ENCODE measurements at regions not wholly inside any gene's neighbourhood (a gene's known extent, or its start where the extent isn't known, plus 50 kb on each side); places are given as distances from the start of the nearest gene placed in this dataset.

DNA sequence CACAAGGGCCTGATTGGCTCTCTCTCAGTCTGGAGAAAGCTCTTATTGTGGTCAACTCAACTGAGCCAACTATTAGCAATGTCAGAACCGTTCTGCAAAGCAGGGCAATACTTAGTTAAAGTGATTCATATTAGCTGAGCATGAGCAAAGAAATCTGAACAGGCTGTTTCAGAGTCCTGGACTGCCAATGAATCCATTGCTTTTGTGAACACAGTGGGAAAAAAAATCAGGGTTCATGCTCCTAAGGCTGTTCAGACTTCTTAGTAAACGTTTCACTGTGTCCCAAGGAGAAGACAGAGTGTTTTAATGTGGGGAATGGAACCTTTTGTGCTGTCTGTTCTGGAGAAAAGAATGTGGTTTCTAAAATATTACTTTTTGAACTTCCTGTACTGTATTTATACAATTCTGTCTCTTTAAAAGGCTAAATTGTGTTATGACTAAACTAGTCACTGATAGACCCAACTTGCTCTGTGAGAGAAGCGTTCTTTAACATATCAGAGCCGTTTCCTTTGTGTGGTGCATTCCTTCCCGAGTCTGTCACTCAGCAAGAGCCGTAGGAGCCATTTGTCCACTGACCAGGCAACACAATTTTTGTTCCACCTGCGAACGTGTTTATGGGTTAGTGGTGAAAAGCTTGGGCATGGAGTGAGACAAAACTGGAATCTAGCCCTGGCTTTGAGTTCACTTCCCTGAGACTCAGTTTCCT is 366.1 kb downstream of the FBXO8 start:
- DNase-seq: no peak

DNA sequence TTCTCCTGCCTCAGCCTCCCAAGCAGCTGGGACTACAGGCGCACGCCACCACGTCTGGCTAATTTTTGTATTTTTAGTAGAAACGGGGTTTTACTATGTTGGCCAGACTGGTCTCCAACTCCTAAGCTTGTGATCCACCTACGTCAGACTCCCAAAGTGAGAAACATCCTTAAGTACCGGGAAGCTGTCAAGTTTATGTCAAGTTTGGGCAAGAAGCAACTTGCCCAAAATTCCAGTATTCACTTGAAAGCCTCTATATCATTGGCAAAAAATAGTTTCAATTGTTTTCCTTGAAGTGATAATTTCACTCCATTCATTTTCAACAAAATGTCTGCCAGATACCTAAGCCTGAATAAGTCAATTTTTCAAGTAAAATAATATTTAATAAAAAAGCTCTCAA is 370.0 kb downstream of the FBXO8 start:
- no peak for DNase-seq

DNA sequence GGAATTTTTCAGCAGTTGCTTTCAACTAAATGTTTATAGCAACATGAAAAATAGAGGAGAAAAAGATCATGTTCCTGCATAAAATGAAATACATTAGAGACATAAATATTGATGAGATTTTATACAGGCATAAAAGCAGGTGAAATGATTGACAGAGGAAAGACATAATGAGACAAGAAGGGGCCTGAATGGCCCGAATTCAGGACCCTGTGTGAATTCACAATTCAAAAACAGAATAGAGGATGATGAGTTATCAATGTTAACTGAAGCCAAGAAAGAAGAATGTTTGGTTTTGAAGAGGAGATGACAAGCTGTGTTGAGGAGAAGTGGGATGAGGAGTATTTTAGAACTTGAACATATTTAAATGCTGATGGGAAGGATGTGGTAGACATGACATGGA is 371.1 kb downstream of the FBXO8 start:
- DNase-seq: no peak

DNA sequence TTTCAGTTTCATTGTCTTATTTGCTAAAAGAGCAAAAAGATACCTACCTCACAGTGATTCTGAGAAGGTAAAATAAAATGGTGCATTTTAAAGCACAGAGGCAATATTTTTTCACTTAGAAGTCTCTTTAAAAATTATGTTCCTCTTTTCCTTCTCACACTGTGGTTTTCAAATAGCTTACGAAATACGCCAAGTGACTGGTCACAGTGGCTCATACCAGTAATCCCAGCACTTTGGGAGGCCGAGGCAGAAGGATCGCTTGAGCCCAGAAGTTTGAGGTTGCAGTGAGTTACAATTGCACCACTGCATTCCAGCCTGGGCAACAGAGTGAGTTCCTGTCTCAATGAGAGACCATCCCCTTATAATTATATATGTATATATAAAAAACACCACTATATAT is 372.6 kb downstream of the FBXO8 start:
- DNase-seq: no peak

DNA sequence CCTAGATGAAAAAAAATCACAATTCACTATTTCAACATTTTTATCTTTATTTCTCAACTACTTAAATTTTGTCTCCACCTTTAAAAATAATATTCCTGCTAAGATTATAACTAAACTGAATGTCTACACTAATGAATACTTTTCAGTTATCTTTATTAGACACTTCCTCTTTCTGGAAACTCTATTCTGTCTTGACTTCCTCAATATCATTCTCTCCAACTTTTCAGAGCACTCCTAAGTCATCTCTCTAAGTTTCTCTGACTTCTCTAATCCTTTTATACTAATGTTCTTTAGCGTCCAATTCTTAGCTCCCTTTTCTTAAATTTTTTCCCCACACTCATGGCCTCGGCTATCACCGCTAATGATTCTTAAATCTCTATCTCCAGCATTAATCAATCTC is 374.2 kb downstream of the FBXO8 start:
- no peak for DNase-seq

DNA sequence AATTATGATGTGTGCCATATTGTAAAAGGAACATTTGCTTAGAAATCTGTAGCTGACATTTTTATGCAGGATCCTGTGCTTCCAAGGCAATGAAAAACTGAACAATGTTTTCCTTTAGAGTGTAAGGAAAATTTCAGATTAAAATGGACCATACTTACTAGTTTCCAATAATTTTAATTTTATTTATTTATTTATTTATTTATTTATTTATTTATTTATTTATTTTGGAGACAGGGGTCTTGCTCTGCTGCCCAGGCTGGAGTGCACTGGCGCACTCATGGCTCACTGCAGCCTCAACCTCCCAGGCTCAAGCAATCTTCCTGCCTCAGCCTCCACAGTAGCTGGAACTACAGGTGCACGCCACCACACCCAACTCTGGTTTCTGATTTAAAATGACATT is 369.8 kb upstream of the HAND2 start:
- no peak for DNase-seq

DNA sequence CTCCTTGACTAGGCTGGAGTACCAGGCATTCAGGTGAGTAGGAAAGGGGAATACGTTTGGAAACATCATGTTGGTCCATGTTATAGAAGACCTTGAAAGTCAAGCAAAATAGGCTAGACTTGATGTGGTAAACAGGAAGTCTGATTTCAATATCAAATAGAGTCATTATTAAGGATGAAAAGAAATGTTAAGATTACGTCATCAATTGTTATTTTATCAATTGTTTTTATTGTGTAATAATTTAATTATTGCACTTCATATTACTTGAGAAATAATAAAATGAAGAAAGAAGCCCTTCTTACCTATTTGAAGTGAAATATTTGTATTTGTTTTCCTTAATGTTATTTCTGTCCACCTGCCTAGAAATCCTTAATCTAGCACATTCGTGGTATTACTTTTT is 361.0 kb upstream of the HAND2 start:
- no peak for DNase-seq

DNA sequence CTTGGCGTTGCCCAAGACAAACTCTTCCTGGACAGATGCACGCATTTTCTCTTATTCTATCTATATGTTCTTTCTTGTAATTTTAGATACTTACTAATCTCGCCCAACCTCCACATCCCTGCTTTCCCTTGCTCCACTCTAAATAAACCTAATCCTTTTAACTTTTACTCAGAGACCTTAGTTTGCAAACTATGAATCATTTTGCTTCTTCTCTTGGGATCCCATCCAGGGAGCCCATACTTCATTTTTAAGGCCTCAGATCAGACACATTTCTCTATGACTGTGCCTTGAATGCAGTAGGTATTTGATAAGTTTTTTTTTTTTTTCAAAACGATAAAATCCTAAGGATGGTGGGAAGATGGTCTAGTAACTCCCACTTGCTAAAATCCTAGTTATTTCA is 353.8 kb upstream of the HAND2 start:
- no peak for DNase-seq

DNA sequence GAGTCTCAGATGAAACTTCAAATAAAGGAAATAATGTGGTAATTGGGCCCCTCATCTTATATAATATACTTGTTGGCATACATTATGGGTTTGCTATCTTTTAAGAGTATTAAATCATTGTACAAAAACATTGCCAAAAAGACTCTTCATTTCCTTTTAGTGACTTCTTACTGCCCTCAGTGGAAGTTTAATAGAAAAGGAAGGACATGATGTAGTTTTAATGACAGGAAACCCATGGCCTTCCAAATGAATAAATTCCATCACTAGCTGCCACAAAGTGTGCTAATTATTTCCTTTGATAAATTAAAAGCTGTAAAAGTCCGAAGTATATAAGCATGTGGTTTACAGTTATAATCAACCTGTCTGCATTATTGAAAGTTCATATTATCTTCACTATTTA is 350.9 kb upstream of the HAND2 start:
- DNase-seq: no peak

DNA sequence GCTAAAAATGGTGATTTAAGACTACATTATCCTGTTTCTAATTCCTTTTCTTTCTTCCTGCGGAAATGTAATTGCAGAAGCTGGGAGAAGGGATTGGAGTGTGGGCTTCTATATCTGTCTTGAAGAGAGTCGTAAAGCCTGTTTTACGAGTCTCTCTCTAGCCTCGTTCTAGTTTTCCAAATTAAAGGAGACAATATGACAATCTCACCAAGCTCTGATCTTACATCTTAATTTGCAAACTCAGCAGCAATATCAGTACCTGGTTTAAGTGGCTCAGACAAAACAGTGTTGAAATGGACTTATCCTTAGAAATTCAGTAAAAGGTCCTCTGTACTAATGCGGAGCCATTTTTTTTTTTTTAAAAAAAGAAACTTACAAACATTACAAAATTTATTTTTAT is 349.5 kb upstream of the HAND2 start:
- no peak for DNase-seq

DNA sequence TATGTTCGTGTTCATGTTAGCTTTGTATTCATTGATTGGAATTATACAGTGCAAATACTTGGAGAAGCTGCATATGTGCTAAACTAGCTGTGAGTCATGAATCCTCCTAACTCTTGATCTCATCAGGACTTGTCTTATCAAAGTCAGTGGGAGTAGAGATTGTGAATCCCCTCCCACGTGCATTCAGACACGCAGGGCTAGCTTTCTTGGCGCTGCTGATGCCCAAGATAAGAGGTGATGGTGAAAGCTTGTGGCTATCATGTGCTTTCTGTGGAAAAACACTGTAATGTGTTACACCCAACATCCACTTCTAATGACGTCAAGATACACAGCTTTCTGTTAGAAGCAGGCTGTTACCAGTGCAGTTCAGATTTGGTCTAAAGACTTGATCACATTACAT is 348.7 kb upstream of the HAND2 start:
- DNase-seq: no peak

DNA sequence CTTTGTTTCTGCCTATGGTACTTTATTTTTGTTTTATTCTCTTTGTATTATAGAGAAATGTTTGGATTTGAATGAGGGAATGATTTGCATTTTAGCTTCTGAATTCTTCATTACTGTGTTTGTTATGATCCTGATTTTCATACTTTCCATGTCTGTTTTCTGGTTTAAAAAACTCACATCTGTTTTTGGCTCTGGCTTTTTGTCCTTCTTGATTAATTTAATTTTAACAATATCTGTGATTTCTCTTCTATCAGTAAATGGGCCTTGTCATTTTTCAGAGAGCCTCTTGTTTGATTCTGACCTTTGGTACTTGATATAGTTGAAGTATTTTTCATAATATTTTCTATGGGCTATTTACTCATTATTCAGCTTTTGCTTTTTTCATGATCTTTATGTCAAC is 341.6 kb upstream of the HAND2 start:
- no peak for DNase-seq

DNA sequence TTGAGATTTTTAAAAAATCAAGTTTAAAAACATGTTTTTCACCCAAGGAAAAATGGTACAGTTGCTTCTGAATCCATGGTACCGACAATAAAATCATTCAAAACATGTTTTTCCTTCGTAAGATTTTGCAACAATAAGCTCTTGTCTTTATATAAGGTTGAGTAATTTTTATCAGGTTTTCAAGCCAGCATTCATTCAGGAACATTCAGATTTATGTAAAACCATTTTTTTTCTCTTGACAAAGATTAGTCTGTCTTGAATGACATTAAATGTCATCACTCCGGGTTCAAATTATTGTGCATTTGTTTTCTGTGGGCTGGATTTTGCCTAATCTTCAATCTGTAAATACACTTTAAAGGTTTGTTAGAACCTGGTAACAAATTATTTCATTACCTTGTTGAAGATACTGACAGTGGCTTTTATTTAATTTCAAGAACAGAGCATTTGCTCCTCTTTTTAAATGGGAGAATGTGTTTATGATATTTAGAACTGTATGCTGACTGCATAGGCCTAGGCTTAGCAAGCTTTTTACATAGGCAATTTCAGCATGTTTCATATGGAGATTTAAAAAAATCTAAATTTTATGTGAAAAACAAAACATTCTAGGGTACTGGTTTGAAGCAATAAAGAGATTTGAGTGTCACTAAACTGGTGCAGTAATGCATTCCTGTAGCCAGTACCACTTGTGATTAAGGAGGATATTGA is 336.4 kb upstream of the HAND2 start:
- DNase-seq: no peak

DNA sequence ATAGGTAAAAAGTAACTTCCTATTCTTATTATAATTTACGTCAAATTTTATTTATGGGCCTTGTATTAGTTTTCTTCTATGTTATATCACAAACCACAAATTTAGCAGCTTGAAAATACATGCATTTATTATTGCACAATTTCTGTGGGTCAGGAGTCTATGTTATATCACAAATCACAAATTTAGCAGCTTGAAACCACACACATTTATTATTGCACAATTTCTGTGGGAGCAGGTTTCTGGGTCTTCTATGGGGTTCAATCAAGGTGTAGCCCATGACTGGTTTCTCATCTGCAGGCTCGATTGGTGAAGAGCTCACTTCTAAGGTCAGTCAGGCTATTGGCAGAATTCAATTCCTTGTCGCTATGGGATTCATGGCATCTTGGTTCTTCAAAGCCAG is 332.7 kb upstream of the HAND2 start:
- DNase-seq: no peak

DNA sequence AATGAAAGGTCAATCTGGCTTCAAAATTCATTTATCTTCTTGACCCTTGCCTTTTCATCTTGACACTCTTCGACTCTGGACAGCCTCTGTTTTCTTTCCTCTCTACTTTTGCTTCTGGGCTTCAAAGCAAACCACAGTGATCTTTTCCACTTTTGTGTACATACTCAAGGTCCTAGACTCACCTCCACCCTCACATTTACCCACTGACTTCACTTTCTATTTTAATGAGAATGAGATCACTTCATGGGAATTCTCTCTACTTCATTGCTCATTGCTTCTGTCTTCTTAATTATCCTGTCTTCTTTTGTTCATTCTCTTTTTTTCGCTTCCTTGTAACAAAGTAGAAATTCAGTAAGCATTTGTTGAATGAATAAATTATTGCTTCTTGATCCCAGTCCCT is 330.1 kb upstream of the HAND2 start:
- DNase-seq: no peak

DNA sequence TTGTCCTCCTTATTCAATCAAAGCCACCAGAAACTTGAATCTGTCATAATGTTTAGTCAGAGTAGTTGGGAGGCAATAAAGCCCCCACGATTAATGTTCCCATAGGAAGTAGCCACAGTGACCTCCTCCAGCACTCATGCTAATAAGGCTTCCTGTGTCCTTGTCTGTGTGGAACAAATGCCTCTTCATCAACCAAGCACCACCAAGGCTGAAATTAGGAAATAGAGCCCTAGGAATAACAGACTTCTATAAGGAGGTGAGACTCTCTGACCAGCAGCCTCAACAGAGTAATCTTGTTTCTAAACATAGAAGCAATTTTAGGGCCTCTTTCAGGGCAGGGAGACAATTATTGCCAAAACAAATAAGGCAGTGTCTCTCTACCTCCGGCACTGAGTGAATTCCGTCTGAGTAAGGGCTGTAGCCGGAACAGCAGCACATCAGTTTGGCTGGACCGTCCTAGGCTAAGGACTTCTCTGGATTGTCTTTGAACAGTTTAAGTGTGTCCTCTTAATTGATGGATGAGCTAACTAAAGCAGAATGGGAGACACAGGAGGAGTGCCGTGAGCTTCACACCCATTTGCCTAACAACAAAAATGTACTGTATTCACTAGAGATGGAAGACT is 329.2 kb upstream of the HAND2 start:
- DNase-seq: no peak

DNA sequence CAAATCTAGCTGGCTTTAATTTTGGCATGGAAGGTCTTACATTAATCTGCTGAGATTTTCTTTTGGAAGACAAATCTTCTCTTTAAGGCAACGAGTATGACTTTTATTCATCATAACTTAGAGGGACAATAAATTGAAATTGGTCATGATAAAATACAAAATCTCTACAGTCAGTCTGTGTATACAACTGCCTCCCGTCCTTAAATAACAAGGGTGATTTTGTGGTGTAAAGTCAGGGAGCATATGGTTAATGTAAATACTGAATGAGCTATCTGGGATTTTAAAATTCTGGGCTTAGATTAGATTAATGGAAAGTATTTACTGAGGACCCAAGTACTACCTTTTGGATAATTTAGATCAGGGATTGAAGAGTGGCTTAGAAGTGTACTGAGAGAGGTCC is 328.4 kb upstream of the HAND2 start:
- DNase-seq: no peak

DNA sequence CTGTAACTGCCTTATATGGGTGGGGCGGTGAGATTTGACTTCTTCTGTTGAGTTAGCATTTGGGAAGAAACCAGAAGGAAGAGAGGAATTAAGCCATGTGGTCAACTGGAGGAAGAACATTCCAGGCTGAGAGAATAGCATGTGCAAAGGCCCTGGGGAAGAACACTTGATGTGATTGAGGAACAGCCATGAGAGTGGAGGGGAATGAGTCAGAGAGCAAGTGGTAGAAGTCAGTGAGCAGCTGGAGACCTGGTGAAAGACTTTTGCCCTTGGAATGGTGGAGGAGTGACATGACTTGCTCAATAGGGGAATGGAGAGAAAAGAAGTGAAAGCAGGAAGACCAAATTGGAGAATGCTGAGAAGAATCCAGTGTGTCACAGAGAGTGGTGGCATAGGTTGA is 327.8 kb upstream of the HAND2 start:
- no peak for DNase-seq

DNA sequence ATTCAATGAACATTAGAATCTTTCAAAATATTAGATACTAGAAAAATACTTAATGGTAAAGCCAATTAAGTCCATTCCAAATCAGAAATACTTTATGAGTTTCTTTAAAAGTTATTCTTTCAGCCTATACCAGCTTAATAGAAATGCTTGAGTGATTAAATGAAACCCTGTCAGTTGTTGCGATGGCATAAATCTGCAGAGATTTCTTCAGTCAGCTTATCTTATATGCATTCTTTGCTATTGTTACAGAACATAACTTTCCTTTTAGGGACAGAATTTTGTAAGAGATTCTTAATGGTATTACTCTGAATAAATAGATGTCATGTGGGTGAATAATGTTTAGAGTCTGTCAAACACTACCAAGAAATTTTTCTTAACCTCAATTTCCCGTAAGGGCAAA is 325.0 kb upstream of the HAND2 start:
- DNase-seq: no peak

DNA sequence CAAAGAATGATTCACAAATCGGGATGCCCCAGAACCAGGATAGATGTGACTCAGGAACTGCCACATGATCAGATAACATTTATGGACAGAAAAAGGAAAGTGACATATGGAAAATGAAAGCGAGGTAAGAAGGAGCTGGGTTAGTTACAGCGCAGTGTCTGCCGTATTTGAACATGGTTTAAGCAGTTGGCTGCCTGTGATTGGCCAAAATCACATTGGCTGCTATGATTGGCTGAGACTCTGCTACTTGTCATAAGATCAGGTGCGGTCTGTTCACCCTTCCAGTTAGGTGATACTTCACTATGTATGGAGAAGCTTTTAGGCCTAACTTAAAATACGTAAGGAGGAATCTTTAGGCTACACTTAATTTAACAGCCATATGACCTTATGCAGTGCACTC is 322.7 kb upstream of the HAND2 start:
- no peak for DNase-seq

DNA sequence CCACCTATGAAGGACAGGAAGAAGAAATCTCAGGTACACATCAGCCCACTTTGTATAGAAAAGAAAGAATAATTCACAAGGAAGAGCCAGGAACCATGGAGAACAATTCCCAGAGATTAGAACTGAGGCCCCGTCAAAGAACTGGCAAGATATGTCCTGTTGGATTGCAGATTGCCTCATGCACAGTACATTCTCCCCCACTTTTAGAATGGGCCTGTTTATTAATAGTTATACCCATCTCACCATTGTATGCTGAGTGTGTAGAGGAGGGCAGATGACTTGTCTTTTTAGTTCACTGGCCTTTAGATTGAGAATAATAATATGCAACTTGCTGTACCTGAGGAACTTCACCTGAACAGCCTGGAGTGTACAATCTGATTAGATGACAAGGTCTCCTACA is 315.6 kb upstream of the HAND2 start:
- no peak for DNase-seq

DNA sequence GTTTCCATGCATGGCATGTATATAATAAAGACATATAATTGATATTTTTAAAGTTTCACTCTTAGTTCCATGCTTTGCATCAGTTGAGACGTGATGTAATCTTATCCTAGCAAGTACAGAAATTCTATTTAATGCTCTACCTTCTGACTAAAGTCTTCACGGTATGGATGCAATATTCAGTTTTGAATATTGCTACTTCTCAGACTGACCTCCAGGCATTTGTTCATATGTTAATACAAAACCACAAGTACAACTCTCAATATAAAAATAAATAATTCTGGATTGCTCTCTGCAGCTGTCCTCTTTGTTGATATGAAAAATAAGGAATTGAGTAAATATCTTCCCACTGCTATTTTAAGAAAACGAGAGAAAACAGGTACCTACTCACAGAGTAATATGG is 309.8 kb upstream of the HAND2 start:
- DNase-seq: no peak

DNA sequence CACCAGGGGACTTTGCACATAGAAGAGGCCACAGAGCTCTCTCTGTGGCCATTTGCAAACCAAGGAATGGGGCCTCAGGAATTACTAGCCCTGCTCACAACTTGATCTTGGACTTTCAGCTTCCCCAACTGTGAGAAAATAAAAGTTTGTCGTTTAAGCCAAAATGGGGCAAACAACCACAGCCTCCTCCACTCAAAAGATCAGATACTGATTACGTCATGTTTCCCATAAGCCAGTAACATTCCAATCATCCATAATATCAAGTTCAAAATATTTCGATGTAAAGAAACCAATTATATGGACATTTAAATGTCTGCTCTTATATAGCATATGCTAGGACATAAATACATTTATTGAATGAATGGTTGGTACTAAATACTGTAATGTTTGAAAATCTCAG is 307.5 kb upstream of the HAND2 start:
- no peak for DNase-seq

DNA sequence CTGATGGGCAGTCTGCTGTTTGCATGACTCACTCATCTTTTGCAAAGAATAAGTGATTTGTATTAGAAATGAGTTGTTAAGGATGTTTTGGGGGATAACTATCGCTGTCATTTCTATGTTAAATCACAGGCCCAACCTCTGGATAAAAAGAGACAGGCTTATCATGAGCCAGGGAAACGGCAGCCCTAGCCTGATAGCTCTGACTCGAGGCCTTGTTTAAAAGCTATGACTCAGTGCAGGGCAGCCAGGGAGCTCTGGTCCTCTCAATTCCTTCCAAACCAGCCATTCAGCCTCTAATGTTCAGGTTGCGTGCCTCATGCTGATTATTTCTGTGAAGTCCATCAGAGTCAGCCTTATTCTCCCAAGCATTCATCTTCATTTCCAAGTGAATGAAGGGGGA is 305.9 kb upstream of the HAND2 start:
- no peak for DNase-seq

DNA sequence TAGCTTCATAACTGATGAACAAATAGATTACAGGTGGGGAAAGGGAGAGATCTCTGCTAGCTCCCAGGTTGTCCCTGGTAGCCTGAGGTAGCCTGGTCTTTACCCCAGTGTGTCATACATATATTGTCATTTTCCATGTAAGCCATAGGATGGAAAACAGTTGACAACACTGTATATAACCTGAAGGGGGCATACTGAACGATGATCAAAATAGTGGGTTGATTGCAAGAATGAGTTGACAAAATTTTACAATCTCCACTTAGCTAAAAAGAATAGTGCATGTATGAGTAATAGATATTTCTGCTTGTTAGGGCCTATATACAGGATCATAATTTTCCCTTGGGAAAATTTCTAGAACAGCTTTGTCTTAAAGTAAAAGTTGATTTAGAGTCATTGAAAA is 304.1 kb upstream of the HAND2 start:
- DNase-seq: no peak
